Right atrium auricular region (tissue), 2 donors: ENCODE measurements at regions not wholly inside any gene's neighbourhood (a gene's known extent, or its start where the extent isn't known, plus 50 kb on each side); places are given as distances from the start of the nearest gene placed in this dataset.

Experiments
- DNase-seq: peaks from one replicate; pipeline ENCODE4 v3.0.0-alpha.2; 2019; ENCODE audit warnings: low spot score
- H3K27ac ChIP-seq, 2 donors: fragments of 200-600 bp; sonication (generic); 1 replicate in 1 of 2; 2 replicates in 1 of 2; pipeline ENCODE4 v1.5.1; 2016 to 2019
- H3K27me3 ChIP-seq, 2 donors: fragments of 200-600 bp; sonication (generic); one replicate each; pipeline versions ENCODE4 v1.5.1 to v1.6.0; 2017 to 2019
- H3K36me3 ChIP-seq: fragments of 200-600 bp; sonication (generic); one replicate; pipeline ENCODE4 v1.5.1; 2016
- H3K4me1 ChIP-seq, 2 donors: fragments of 200-600 bp; sonication (generic); one replicate each; pipeline versions ENCODE4 v1.5.1 to v1.6.0; 2017 to 2019
- H3K4me3 ChIP-seq, 2 donors: fragments of 200-600 bp; sonication (generic); 1 replicate in 1 of 2; 2 replicates in 1 of 2; pipeline ENCODE4 v1.5.1; 2017 to 2019; ENCODE audit warnings: mild to moderate bottlenecking in 1 of 2, moderate library complexity in 1 of 2
- H3K9me3 ChIP-seq, 2 donors: fragments of 200-600 bp; sonication (generic); one replicate each; pipeline ENCODE4 v1.5.1; 2019
- TF ChIP-seq, protein P1 (sequence below), 2 donors: fragments of 200-600 bp; sonication (generic); IDR thresholded peaks; one replicate each; pipeline ENCODE4 v1.5.1; 2019; ENCODE audit warnings: antibody characterized with exemption in 2 of 2

DNA sequence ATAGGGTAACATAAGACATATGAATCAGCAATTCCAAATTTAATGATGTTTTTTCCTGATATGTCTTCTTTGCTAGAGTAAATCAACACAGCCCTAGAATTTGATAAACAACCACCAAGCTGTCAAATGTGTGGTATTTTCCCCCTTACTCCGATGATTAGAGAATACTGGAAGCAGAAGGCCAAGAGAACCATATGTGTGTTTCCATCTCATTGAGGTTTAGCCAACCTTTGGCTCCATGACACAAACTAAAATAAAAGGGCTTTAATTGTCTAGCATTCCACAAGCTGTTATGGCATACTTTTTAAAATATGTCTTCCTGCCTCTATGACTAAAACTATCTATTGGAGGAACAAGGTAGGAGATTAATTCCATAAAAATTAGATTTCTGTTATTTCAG lies 1222.4 kb upstream of the AGA start:
- Histone ChIP-seq H3K4me1 (no peaks in the 10 kb centered on the region), H3K9me3 (no peaks in the 10 kb centered on the region), H3K36me3 (no peaks in the 10 kb centered on the region), H3K27ac (no peak overlapping the region), H3K27me3 (no peaks in the 10 kb centered on the region), H3K4me3 (no peak overlapping the region)
- no peak for DNase-seq
- TF ChIP-seq, protein P1, sequence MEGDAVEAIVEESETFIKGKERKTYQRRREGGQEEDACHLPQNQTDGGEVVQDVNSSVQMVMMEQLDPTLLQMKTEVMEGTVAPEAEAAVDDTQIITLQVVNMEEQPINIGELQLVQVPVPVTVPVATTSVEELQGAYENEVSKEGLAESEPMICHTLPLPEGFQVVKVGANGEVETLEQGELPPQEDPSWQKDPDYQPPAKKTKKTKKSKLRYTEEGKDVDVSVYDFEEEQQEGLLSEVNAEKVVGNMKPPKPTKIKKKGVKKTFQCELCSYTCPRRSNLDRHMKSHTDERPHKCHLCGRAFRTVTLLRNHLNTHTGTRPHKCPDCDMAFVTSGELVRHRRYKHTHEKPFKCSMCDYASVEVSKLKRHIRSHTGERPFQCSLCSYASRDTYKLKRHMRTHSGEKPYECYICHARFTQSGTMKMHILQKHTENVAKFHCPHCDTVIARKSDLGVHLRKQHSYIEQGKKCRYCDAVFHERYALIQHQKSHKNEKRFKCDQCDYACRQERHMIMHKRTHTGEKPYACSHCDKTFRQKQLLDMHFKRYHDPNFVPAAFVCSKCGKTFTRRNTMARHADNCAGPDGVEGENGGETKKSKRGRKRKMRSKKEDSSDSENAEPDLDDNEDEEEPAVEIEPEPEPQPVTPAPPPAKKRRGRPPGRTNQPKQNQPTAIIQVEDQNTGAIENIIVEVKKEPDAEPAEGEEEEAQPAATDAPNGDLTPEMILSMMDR (IDR thresholded peaks at IDR 0.05) = no peak

- Histone ChIP-seq H3K36me3 (no peaks in the 10 kb centered on the region), H3K9me3 (peaks cover 0 to 5% of the 10 kb centered on the region in 2 donors), H3K27me3 (no peaks in the 10 kb centered on the region), H3K4me3 (no peak overlapping the region), H3K27ac (no peak overlapping the region), H3K4me1 (no peaks in the 10 kb centered on the region)
- TF ChIP-seq, protein P1 (IDR thresholded peaks at IDR 0.05) = no peak
- DNase-seq = no peak
Observed at GRCh38 chr4:178665916-178666315, 1223.7 kb upstream of the AGA start.

DNA sequence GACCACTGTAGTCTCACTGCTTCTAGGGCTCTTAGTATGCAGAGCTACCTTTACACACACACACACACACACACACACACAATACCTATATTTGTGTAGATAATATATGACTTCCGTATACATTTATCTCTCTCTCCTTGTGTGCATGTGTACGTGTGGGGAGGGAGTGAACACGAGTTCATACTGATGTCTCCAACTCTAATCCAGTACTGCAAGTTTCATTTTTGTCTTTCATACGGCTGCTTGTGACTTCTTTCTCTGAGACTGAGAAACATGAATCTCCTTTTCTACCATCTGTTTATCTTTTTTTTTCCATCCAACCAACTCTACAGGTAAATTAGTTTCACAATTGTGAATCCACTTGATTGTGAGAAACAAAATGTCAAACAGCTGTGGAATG lies 1229.5 kb upstream of the AGA start:
- no peaks in the 10 kb centered on the region for H3K27me3 ChIP-seq
- TF ChIP-seq, protein P1 (IDR thresholded peaks at IDR 0.05) = no peak
- H3K9me3 ChIP-seq = peaks cover 0 to 5% of the 10 kb centered on the region in 2 donors
- H3K4me3 ChIP-seq = no peak overlapping the region
- no peaks in the 10 kb centered on the region for H3K36me3 ChIP-seq
- H3K4me1 ChIP-seq = no peaks in the 10 kb centered on the region
- DNase-seq = no peak
- no peak overlapping the region for H3K27ac ChIP-seq

- DNase-seq = no peak
- H3K4me1 ChIP-seq = no peaks in the 10 kb centered on the region
- TF ChIP-seq, protein P1 (IDR thresholded peaks at IDR 0.05) = no peak
- peaks cover 0 to 5% of the 10 kb centered on the region in 2 donors for H3K9me3 ChIP-seq
- no peaks in the 10 kb centered on the region for H3K27me3 ChIP-seq
- no peaks in the 10 kb centered on the region for H3K36me3 ChIP-seq
- H3K4me3 ChIP-seq = no peak overlapping the region
- H3K27ac ChIP-seq = no peak overlapping the region
Observed at GRCh38 chr4:178672512-178672911, 1230.3 kb upstream of the AGA start.

DNA sequence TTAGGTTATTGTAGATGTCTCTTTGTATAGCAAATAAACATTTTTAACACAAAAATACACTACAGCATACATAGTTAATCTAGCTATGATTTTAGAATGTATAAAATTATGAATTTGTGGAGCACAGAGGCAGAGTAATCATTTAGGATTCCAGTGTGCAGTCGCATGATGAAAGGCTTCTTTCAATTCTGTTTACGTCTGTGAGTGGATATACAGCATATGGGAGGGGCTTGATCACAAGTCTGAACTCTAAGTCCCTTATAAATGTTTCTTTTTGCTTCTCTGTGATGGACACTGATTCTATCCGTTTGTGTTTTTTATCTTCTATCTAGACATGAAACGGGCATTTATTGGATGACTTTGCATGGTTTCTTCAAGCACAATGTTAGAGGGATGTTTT lies 1239.6 kb upstream of the AGA start:
- H3K36me3 ChIP-seq = no peaks in the 10 kb centered on the region

GRCh38 chr4:178689926-178690325 lies 1247.7 kb upstream of the AGA start:
- TF ChIP-seq, protein P1 (IDR thresholded peaks at IDR 0.05) = no peak
- Histone ChIP-seq H3K4me1 (no peaks in the 10 kb centered on the region), H3K27me3 (no peaks in the 10 kb centered on the region), H3K4me3 (no peak overlapping the region), H3K27ac (no peak overlapping the region), H3K9me3 (no peaks in the 10 kb centered on the region), H3K36me3 (no peaks in the 10 kb centered on the region)
- no peak for DNase-seq

More for the DNA sequence above, 1239.6 kb upstream of the AGA start:
- no peak for DNase-seq
- Histone ChIP-seq H3K4me3 (no peak overlapping the region), H3K27ac (no peak overlapping the region), H3K4me1 (no peaks in the 10 kb centered on the region), H3K9me3 (no peaks in the 10 kb centered on the region), H3K27me3 (no peaks in the 10 kb centered on the region)
- TF ChIP-seq, protein P1 (IDR thresholded peaks at IDR 0.05) = no peak
